ENCODE measurements at regions not wholly inside any gene's neighbourhood (a gene's known extent, or its start where the extent isn't known, plus 50 kb on each side); places are given as distances from the start of the nearest gene placed in this dataset.

GRCh38 chr6:155589190-155589589 lies 133.6 kb upstream of the NOX3 start:
- no peak overlapping the region for H3K4me3 ChIP-seq

GRCh38 chr6:155587817-155588216 lies 132.2 kb upstream of the NOX3 start:
- no peak overlapping the region for H3K27ac ChIP-seq
- H3K4me1 ChIP-seq (ENCODE audit: control insufficient read depth in 1 of 2, low read depth in 2 of 2), result no peaks in the 10 kb centered on the region
- DNase-seq (ENCODE audit: low spot score) (no peak), ATAC-seq (ENCODE audit: insufficient number of reproducible peaks, low FRiP score, low read depth) (no peak)
- H3K9me3 ChIP-seq, result no peaks in the 10 kb centered on the region
- H3K4me3 ChIP-seq, result no peak overlapping the region
- no peak for TF ChIP-seq CTCF (IDR thresholded peaks at IDR 0.05)
- H3K36me3 ChIP-seq, result no peaks in the 10 kb centered on the region
- no peaks in the 10 kb centered on the region for H3K27me3 ChIP-seq (replicated peaks; ENCODE audit: insufficient read depth)

More at GRCh38 chr6:155589190-155589589, 133.6 kb upstream of the NOX3 start:
- H3K27ac ChIP-seq, result no peak overlapping the region
- ATAC-seq (ENCODE audit: insufficient number of reproducible peaks, low FRiP score, low read depth) (no peak), DNase-seq (ENCODE audit: low spot score) (no peak)
- TF ChIP-seq CTCF (IDR thresholded peaks at IDR 0.05), result no peak
- H3K4me1 ChIP-seq (ENCODE audit: control insufficient read depth in 1 of 2, low read depth in 2 of 2), result no peaks in the 10 kb centered on the region
- H3K9me3 ChIP-seq, result no peaks in the 10 kb centered on the region
- H3K27me3 ChIP-seq (replicated peaks; ENCODE audit: insufficient read depth), result no peaks in the 10 kb centered on the region
- H3K36me3 ChIP-seq, result no peaks in the 10 kb centered on the region

- Histone ChIP-seq H3K4me1 (ENCODE audit: control insufficient read depth in 1 of 2, low read depth in 2 of 2) (no peaks in the 10 kb centered on the region), H3K27me3 (replicated peaks; ENCODE audit: insufficient read depth) (no peaks in the 10 kb centered on the region), H3K36me3 (no peaks in the 10 kb centered on the region), H3K9me3 (no peaks in the 10 kb centered on the region), H3K27ac (no peak overlapping the region), H3K4me3 (no peak overlapping the region)
- TF ChIP-seq CTCF (IDR thresholded peaks at IDR 0.05), result no peak
- no peak for ATAC-seq (ENCODE audit: insufficient number of reproducible peaks, low FRiP score, low read depth)
- no peak for DNase-seq (ENCODE audit: low spot score)
Measured at GRCh38 chr6:155586090-155586489, 130.5 kb upstream of the NOX3 start.

- TF ChIP-seq CTCF (IDR thresholded peaks at IDR 0.05), result no peak
- Histone ChIP-seq H3K36me3 (no peaks in the 10 kb centered on the region), H3K4me1 (ENCODE audit: control insufficient read depth in 1 of 2, low read depth in 2 of 2) (no peaks in the 10 kb centered on the region), H3K27me3 (replicated peaks; ENCODE audit: insufficient read depth) (no peaks in the 10 kb centered on the region), H3K27ac (no peak overlapping the region), H3K9me3 (no peaks in the 10 kb centered on the region), H3K4me3 (no peak overlapping the region)
- ATAC-seq (ENCODE audit: insufficient number of reproducible peaks, low FRiP score, low read depth) (no peak), DNase-seq (ENCODE audit: low spot score) (no peak)
Measured at GRCh38 chr6:155584006-155584405, 128.4 kb upstream of the NOX3 start.

GRCh38 chr6:155582016-155582991 lies 126.7 kb upstream of the NOX3 start:
- no peaks in the 10 kb centered on the region for H3K9me3 ChIP-seq
- no peak for DNase-seq (ENCODE audit: low spot score)
- H3K27me3 ChIP-seq (replicated peaks; ENCODE audit: insufficient read depth), result no peaks in the 10 kb centered on the region
- no peak for TF ChIP-seq CTCF (IDR thresholded peaks at IDR 0.05)
- no peak for ATAC-seq (ENCODE audit: insufficient number of reproducible peaks, low FRiP score, low read depth)
- no peaks in the 10 kb centered on the region for H3K36me3 ChIP-seq
- H3K27ac ChIP-seq, result no peak overlapping the region
- H3K4me1 ChIP-seq (ENCODE audit: control insufficient read depth in 1 of 2, low read depth in 2 of 2), result peaks cover 4 to 6% of the 10 kb centered on the region in 2 donors
- H3K4me3 ChIP-seq, result no peak overlapping the region

All from thoracic aorta (tissue), 2 donors.